ENCODE measurements at regions not wholly inside any gene's neighbourhood (a gene's known extent, or its start where the extent isn't known, plus 50 kb on each side); places are given as distances from the start of the nearest gene placed in this dataset.

GRCh38 chr12:59859171-59859510 is 263.3 kb downstream of the SLC16A7 start:
- FAIRE-seq (no peak), DNase-seq (ENCODE audit: low read depth in 1 of 2, low spot score in 2 of 2) (no peak)
- WGBS, 2 experiments (ENCODE audit: extremely low coverage in 1 of 2, insufficient coverage in 1 of 2, insufficient read length in 1 of 2, insufficient replicate concordance in 2 of 2, low coverage in 1 of 2, low lambda C conversion rate in 2 of 2, missing lambda C conversion rate in 1 of 2): 92% methylated on average over 1 of the region's 1 CpG; no CpG with 5 or more reads in 1 of the 2 experiments
- Histone ChIP-seq H4K5ac (ENCODE audit: insufficient read length, low read depth, low read length) (no peak overlapping the region), H3K18ac (ENCODE audit: extremely low read depth, low read length) (no peak overlapping the region), H4K20me1 (replicated peaks in 1 of 2; ENCODE audit: control insufficient read depth in 1 of 2, insufficient read depth in 2 of 2, low read length in 2 of 2) (no peaks in the 10 kb centered on the region), H2BK120ac (replicated peaks; ENCODE audit: low read depth, low read length) (no peak overlapping the region), H2BK20ac (ENCODE audit: low read length) (no peak overlapping the region), H3K27me3 (replicated peaks in 1 of 4; ENCODE audit: control insufficient read depth in 3 of 4, extremely low read depth in 1 of 4, insufficient read depth in 3 of 4, low read length in 3 of 4) (peaks cover 0 to 1% (median 0%) of the 10 kb centered on the region in 4 experiments; a peak in 1 of 7 replicates), H3K27ac (ENCODE audit: low read depth, low read length) (no peak overlapping the region), H3K4me3 (ENCODE audit: extremely low read depth in 1 of 4, insufficient read depth in 2 of 4, low read depth in 3 of 4, low read length in 4 of 4) (no peak overlapping the region), H2AFZ (ENCODE audit: low read length) (no peak overlapping the region), H3K36me3 (ENCODE audit: control insufficient read depth in 2 of 4, insufficient read depth in 4 of 4, low read length in 3 of 4) (no peaks in the 10 kb centered on the region), H3K14ac (ENCODE audit: insufficient read length) (no peak overlapping the region), H3K4me1 (replicated peaks in 1 of 4; ENCODE audit: control insufficient read depth in 3 of 4, insufficient read depth in 4 of 4, low read length in 3 of 4) (no peaks in the 10 kb centered on the region), H3K23ac (ENCODE audit: insufficient read length) (no peak overlapping the region), H3K9ac (replicated peaks in 1 of 4; ENCODE audit: extremely low read depth in 1 of 4, low read depth in 3 of 4, low read length in 3 of 4) (no peak overlapping the region), H3K4me2 (ENCODE audit: insufficient read depth in 1 of 2, low read depth in 2 of 2, low read length in 2 of 2) (no peak overlapping the region), H4K8ac (ENCODE audit: extremely low read depth, insufficient read depth, low read length) (no peak overlapping the region), H2AK5ac (ENCODE audit: low read depth, low read length) (no peak overlapping the region), H3K56ac (replicated peaks; ENCODE audit: insufficient read length, low read depth, low read length) (no peak overlapping the region), H2BK15ac (ENCODE audit: low read length) (no peak overlapping the region), H3K23me2 (ENCODE audit: low read depth, low read length) (0 out of 2 replicates have a peak, but pooled peaks cover 2% of the 10 kb centered on the region), H3K79me2 (ENCODE audit: control insufficient read depth in 1 of 2, insufficient read depth in 2 of 2, low read length in 2 of 2) (no peaks in the 10 kb centered on the region), H3K79me1 (ENCODE audit: low read depth, low read length) (no peaks in the 10 kb centered on the region), H4K91ac (replicated peaks; ENCODE audit: insufficient read length, low read length) (no peak overlapping the region), H2BK5ac (ENCODE audit: low read depth, low read length) (no peak overlapping the region), H2BK12ac (ENCODE audit: low read depth, low read length) (no peak overlapping the region), H3K9me3 (ENCODE audit: insufficient read depth in 2 of 2, low read depth in 1 of 2, low read length in 1 of 2) (no peaks in the 10 kb centered on the region), H3K4ac (replicated peaks; ENCODE audit: insufficient read length, low read depth, low read length) (no peak overlapping the region)
- ChIA-PET CTCF (ENCODE audit: partially characterized antibody) (interaction anchor here (1.4 kb wide), 1 partner anchor 40 kb away, joined by 3 read pairs; no protein-coding TSS in a partner anchor), POLR2A (ENCODE audit: partially characterized antibody) (no interaction called here)
- TF ChIP-seq ASH2L (IDR thresholded peaks at IDR 0.05; ENCODE audit: low read length) (no peak), E2F6 (IDR thresholded peaks at IDR 0.05) (no peak), JUN (IDR thresholded peaks at IDR 0.05; ENCODE audit: low read depth, low read length) (no peak), JUND (IDR thresholded peaks at IDR 0.05; ENCODE audit: low read length) (no peak), SP4 (IDR thresholded peaks at IDR 0.05; ENCODE audit: low read length) (no peak), BRCA1 (IDR thresholded peaks at IDR 0.05; ENCODE audit: low read depth, low read length) (no peak), MAFK (IDR thresholded peaks at IDR 0.05; ENCODE audit: low read depth, low read length) (no peak), CTBP2 (IDR thresholded peaks at IDR 0.05; ENCODE audit: borderline replicate concordance, insufficient read depth, insufficient read length, low read length) (no peak), SP1 (IDR thresholded peaks at IDR 0.05; ENCODE audit: low read depth, low read length) (no peak), CEBPB (IDR thresholded peaks at IDR 0.05; ENCODE audit: low read depth, low read length) (no peak), HDAC6 (IDR thresholded peaks at IDR 0.05; ENCODE audit: low read depth, low read length) (no peak), TEAD4 (IDR thresholded peaks at IDR 0.05; ENCODE audit: low read depth, low read length) (no peak), TAF1 (IDR thresholded peaks at IDR 0.05; ENCODE audit: low read depth, low read length) (no peak), RAD21 (IDR thresholded peaks at IDR 0.05 in 1 of 2, conservative IDR thresholded peaks at IDR 0.05 in 1 of 2; ENCODE audit: low read depth in 2 of 2, low read length in 2 of 2) (no peak), SP2 (IDR thresholded peaks at IDR 0.05; ENCODE audit: low read length) (no peak), KDM5A (IDR thresholded peaks at IDR 0.05; ENCODE audit: low read length) (no peak)
